ENCODE measurements at regions not wholly inside any gene's neighbourhood (a gene's known extent, or its start where the extent isn't known, plus 50 kb on each side); places are given as distances from the start of the nearest gene placed in this dataset.

DNA sequence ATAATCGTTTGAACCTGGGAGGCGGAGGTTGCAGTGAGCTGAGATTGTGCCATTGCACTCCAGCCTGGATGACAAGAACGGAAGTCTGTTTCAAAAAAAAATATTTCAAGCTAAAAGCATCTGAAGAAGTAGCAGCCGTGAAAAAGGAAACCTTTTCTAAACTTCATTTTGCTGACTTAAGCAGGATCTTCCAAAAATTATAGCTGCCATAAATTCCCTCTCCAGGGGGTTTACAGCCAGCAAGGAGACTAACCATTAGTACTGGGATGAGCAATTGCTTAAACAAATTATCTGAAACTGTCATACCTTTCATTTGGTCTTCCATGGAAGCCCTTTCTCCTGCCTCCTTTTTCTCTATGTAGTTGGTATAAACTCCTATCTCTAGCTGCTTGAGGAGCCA lies 69.9 kb upstream of the TSC22D1 start:
- H3K9me3 ChIP-seq (ENCODE audit: control insufficient read depth, insufficient read depth, low read depth, low read length), result no peaks in the 10 kb centered on the region
- H3K4me1 ChIP-seq (ENCODE audit: control insufficient read depth, insufficient read depth, low read length), result no peaks in the 10 kb centered on the region
- no peak overlapping the region for H3K4me3 ChIP-seq (ENCODE audit: low read depth, low read length)
- H3K27ac ChIP-seq (ENCODE audit: extremely low read depth, low read depth, low read length), result no peak overlapping the region
- TF ChIP-seq ZNF423 (tag by site-specific recombination; IDR thresholded peaks at IDR 0.05) (0 out of 2 replicates have a peak, but pooled peaks have one; percentile 18), GLIS1 (tag by site-specific recombination; IDR thresholded peaks at IDR 0.05) (peak; percentile 76), ZNF530 (tag by site-specific recombination; IDR thresholded peaks at IDR 0.05; ENCODE audit: low read depth) (no peak)
- TF ChIP-seq, protein P1, sequence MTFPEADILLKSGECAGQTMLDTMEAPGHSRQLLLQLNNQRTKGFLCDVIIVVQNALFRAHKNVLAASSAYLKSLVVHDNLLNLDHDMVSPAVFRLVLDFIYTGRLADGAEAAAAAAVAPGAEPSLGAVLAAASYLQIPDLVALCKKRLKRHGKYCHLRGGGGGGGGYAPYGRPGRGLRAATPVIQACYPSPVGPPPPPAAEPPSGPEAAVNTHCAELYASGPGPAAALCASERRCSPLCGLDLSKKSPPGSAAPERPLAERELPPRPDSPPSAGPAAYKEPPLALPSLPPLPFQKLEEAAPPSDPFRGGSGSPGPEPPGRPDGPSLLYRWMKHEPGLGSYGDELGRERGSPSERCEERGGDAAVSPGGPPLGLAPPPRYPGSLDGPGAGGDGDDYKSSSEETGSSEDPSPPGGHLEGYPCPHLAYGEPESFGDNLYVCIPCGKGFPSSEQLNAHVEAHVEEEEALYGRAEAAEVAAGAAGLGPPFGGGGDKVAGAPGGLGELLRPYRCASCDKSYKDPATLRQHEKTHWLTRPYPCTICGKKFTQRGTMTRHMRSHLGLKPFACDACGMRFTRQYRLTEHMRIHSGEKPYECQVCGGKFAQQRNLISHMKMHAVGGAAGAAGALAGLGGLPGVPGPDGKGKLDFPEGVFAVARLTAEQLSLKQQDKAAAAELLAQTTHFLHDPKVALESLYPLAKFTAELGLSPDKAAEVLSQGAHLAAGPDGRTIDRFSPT (tag by site-specific recombination; IDR thresholded peaks at IDR 0.05), result no peak
- POLR2A ChIA-PET, result no interaction called here
- CTCF ChIA-PET, result no interaction called here
- H3K36me3 ChIP-seq (ENCODE audit: control insufficient read depth in 2 of 2, insufficient read depth in 1 of 2, low read length in 2 of 2), result no peaks in the 10 kb centered on the region

GRCh38 chr13:44643256-44643655 lies 67.1 kb upstream of the TSC22D1 start:
- Histone ChIP-seq H3K9me3 (ENCODE audit: control insufficient read depth, insufficient read depth, low read depth, low read length) (no peaks in the 10 kb centered on the region), H3K4me1 (ENCODE audit: control insufficient read depth, insufficient read depth, low read length) (no peaks in the 10 kb centered on the region), H3K27ac (ENCODE audit: extremely low read depth, low read depth, low read length) (no peak overlapping the region), H3K4me3 (ENCODE audit: low read depth, low read length) (no peak overlapping the region), H3K36me3 (ENCODE audit: control insufficient read depth in 2 of 2, insufficient read depth in 1 of 2, low read length in 2 of 2) (no peaks in the 10 kb centered on the region)
- CTCF ChIA-PET, result interaction anchor here (0.7 to 0.8 kb wide), 2 partner anchors 18 to 159 kb away, joined by 3 to 5 read pairs; no protein-coding TSS in a partner anchor
- POLR2A ChIA-PET, result no interaction called here
- no peak for TF ChIP-seq ZNF629 (tag by site-specific recombination; IDR thresholded peaks at IDR 0.05)

DNA sequence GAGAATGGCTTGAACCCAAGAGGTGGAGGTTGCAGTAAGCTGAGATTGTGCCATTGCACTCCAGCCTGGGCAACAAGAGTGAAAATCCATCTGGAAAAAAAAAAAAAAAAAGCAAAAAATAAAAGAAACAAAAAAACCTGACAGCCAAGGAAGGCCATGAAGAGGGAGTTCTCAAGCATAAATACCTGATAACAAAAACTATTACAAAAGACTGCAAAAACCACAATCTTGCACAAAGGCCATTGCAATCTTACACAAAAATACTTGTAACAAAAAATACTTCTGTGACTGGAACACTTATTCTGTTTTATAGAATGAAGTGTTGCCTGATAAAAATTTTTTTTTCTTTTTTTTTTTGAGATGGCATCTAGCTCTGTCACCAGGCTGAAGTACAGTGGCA lies 61.5 kb upstream of the TSC22D1 start:
- Histone ChIP-seq H3K4me1 (ENCODE audit: control insufficient read depth, insufficient read depth, low read length) (no peaks in the 10 kb centered on the region), H3K4me3 (ENCODE audit: low read depth, low read length) (no peak overlapping the region), H3K36me3 (ENCODE audit: control insufficient read depth in 2 of 2, insufficient read depth in 1 of 2, low read length in 2 of 2) (no peaks in the 10 kb centered on the region), H3K9me3 (ENCODE audit: control insufficient read depth, insufficient read depth, low read depth, low read length) (no peaks in the 10 kb centered on the region), H3K27ac (ENCODE audit: extremely low read depth, low read depth, low read length) (no peak overlapping the region)
- CTCF ChIA-PET, result no interaction called here
- POLR2A ChIA-PET, result no interaction called here
- TF ChIP-seq ZNF677 (tag by site-specific recombination; IDR thresholded peaks at IDR 0.05) (no peak), ZSCAN23 (tag by site-specific recombination; IDR thresholded peaks at IDR 0.05) (no peak), ZNF433 (tag by site-specific recombination; IDR thresholded peaks at IDR 0.05; ENCODE audit: low read depth) (no peak), SP2 (tag by site-specific recombination; IDR thresholded peaks at IDR 0.05) (no peak), ZNF600 (tag by site-specific recombination; IDR thresholded peaks at IDR 0.05) (no peak), ZNF707 (tag by site-specific recombination; IDR thresholded peaks at IDR 0.05) (no peak), ZNF596 (tag by site-specific recombination; IDR thresholded peaks at IDR 0.05) (no peak), RBAK (tag by site-specific recombination; IDR thresholded peaks at IDR 0.05) (no peak), ZNF324 (tag by site-specific recombination; IDR thresholded peaks at IDR 0.05) (no peak), BCL11B (tag by site-specific recombination; IDR thresholded peaks at IDR 0.05; ENCODE audit: low read depth) (no peak), ZNF544 (tag by site-specific recombination; IDR thresholded peaks at IDR 0.05) (no peak), TCF7L2 (IDR thresholded peaks at IDR 0.05; ENCODE audit: borderline replicate concordance, low read depth, low read length) (no peak), HOXD13 (CRISPR knock-in tag; IDR thresholded peaks at IDR 0.05; ENCODE audit: borderline replicate concordance) (no peak), ZNF202 (tag by site-specific recombination; IDR thresholded peaks at IDR 0.05; ENCODE audit: borderline replicate concordance) (no peak), GFI1B (tag by site-specific recombination; IDR thresholded peaks at IDR 0.05) (no peak)
- TF ChIP-seq, protein P2, sequence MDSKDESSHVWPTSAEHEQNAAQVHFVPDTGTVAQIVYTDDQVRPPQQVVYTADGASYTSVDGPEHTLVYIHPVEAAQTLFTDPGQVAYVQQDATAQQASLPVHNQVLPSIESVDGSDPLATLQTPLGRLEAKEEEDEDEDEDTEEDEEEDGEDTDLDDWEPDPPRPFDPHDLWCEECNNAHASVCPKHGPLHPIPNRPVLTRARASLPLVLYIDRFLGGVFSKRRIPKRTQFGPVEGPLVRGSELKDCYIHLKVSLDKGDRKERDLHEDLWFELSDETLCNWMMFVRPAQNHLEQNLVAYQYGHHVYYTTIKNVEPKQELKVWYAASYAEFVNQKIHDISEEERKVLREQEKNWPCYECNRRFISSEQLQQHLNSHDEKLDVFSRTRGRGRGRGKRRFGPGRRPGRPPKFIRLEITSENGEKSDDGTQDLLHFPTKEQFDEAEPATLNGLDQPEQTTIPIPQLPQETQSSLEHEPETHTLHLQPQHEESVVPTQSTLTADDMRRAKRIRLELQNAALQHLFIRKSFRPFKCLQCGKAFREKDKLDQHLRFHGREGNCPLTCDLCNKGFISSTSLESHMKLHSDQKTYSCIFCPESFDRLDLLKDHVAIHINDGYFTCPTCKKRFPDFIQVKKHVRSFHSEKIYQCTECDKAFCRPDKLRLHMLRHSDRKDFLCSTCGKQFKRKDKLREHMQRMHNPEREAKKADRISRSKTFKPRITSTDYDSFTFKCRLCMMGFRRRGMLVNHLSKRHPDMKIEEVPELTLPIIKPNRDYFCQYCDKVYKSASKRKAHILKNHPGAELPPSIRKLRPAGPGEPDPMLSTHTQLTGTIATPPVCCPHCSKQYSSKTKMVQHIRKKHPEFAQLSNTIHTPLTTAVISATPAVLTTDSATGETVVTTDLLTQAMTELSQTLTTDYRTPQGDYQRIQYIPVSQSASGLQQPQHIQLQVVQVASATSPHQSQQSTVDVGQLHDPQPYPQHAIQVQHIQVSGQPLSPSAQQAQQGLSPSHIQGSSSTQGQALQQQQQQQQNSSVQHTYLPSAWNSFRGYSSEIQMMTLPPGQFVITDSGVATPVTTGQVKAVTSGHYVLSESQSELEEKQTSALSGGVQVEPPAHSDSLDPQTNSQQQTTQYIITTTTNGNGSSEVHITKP (tag by site-specific recombination; IDR thresholded peaks at IDR 0.05), result no peak
- TF ChIP-seq, protein P3, sequence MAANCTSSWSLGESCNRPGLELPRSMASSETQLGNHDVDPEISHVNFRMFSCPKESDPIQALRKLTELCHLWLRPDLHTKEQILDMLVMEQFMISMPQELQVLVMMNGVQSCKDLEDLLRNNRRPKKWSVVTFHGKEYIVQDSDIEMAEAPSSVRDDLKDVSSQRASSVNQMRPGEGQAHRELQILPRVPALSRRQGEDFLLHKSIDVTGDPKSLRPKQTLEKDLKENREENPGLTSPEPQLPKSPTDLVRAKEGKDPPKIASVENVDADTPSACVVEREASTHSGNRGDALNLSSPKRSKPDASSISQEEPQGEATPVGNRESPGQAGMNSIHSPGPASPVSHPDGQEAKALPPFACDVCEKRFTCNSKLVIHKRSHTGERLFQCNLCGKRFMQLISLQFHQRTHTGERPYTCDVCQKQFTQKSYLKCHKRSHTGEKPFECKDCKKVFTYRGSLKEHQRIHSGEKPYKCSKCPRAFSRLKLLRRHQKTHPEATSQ (tag by site-specific recombination; IDR thresholded peaks at IDR 0.05), result no peak
- TF ChIP-seq, protein P4, sequence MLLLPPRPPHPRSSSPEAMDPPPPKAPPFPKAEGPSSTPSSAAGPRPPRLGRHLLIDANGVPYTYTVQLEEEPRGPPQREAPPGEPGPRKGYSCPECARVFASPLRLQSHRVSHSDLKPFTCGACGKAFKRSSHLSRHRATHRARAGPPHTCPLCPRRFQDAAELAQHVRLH (tag by site-specific recombination; IDR thresholded peaks at IDR 0.05), result no peak
